Neural cell (in vitro differentiated cells): ENCODE measurements at regions not wholly inside any gene's neighbourhood (a gene's known extent, or its start where the extent isn't known, plus 50 kb on each side); places are given as distances from the start of the nearest gene placed in this dataset.

ENCODE experiments used
- CTCF ChIP-seq: fragments of 450-650 bp; IDR thresholded peaks from 2 replicates; pipeline ENCODE4 v1.5.1; 2014; ENCODE audit warnings: antibody characterized with exemption, mild to moderate bottlenecking, moderate library complexity; ENCODE audit not compliant: poor library complexity, severe bottlenecking
- EP300 ChIP-seq: fragments of 450-650 bp; conservative IDR thresholded peaks from 2 replicates; pipeline ENCODE4 v1.6.1; 2014; ENCODE audit warnings: antibody characterized with exemption, mild to moderate bottlenecking, moderate library complexity; ENCODE audit not compliant: poor library complexity, severe bottlenecking
- MXI1 ChIP-seq: fragments of 450-650 bp; conservative IDR thresholded peaks from 2 replicates; pipeline ENCODE4 v1.6.1; 2014; ENCODE audit warnings: antibody characterized with exemption, mild to moderate bottlenecking; ENCODE audit not compliant: poor library complexity, severe bottlenecking
- POLR2AphosphoS5 ChIP-seq: IDR thresholded peaks from 2 replicates; pipeline ENCODE4 v1.6.1; 2012
- RAD21 ChIP-seq: fragments of 450-650 bp; conservative IDR thresholded peaks from 2 replicates; pipeline ENCODE4 v1.6.1; 2014; ENCODE audit warnings: antibody characterized with exemption, mild to moderate bottlenecking, moderate library complexity

- TF ChIP-seq POLR2AphosphoS5 (no peak), CTCF (no peak), EP300 (no peak), MXI1 (no peak), RAD21 (no peak)
These were observed 962.6 kb downstream of the PCDH7 start for GRCh38 chr4:31682796-31683195.
